Naive thymus-derived CD4-positive, alpha-beta T cell (primary cell): ENCODE measurements at regions not wholly inside any gene's neighbourhood (a gene's known extent, or its start where the extent isn't known, plus 50 kb on each side); places are given as distances from the start of the nearest gene placed in this dataset.

ENCODE experiments used
- ATAC-seq: fragments of 150-1000 bp; cut with Tn5 transposase; 2 replicates; pipeline ENCODE4 v1.10.0; 2021; ENCODE audit warnings: mild to moderate bottlenecking, moderate library complexity
- CTCF ChIA-PET: fragments of 350-600 bp; sonication (Branson Sonifier 250); formaldehyde crosslinking; loops from one replicate; lab custom pipeline; 2021; ENCODE audit warnings: antibody characterized with exemption; lab: Charles Lee
- POLR2A ChIA-PET: fragments of 350-600 bp; sonication (Branson Sonifier 250); formaldehyde crosslinking; loops from one replicate; lab custom pipeline; 2021; ENCODE audit warnings: antibody characterized with exemption, inconsistent platforms; lab: Charles Lee
- DNase-seq, 9 donors: peaks; one replicate each; pipeline versions ENCODE4 v3.0.0 to v3.0.0-alpha.2; 2020 to 2022; ENCODE audit warnings: mixed read lengths in 1 of 9
- H3K27ac ChIP-seq: one replicate; pipeline ENCODE4 v1.7.0; 2013; ENCODE audit warnings: mild to moderate bottlenecking, low read depth, low read length, moderate library complexity
- H3K27me3 ChIP-seq, 2 donors: one replicate each; pipeline ENCODE4 v1.7.0; 2013; ENCODE audit warnings: low read length in 2 of 2, mild to moderate bottlenecking in 2 of 2, moderate library complexity in 2 of 2; ENCODE audit not compliant: control insufficient read depth in 2 of 2, insufficient read depth in 2 of 2
- H3K36me3 ChIP-seq, 3 experiments: 1 replicate in 2 of 3; 2 replicates in 1 of 3; pipeline ENCODE4 v1.7.0; 2013; ENCODE audit warnings: low read length in 3 of 3, mild to moderate bottlenecking in 3 of 3, moderate library complexity in 1 of 3; ENCODE audit not compliant: insufficient read depth in 3 of 3, control insufficient read depth in 2 of 3
- H3K4me1 ChIP-seq, 2 donors: one replicate each; pipeline ENCODE4 v1.7.0; 2013; ENCODE audit warnings: low read length in 2 of 2, mild to moderate bottlenecking in 2 of 2, moderate library complexity in 1 of 2; ENCODE audit not compliant: control insufficient read depth in 2 of 2, insufficient read depth in 2 of 2
- H3K4me3 ChIP-seq: 2 replicates; pipeline ENCODE4 v1.7.0; 2013; ENCODE audit warnings: mild to moderate bottlenecking, low read length
- H3K9me3 ChIP-seq, 3 experiments: 1 replicate in 2 of 3; 2 replicates in 1 of 3; pipeline ENCODE4 v1.7.0; 2013; ENCODE audit warnings: low read length in 3 of 3; ENCODE audit not compliant: control insufficient read depth in 2 of 3
- H3K27ac Mint-ChIP-seq, 9 donors: one replicate each; pipeline ENCODE4 v1.8.0; 2020 to 2022; ENCODE audit warnings: mixed read lengths in 9 of 9, mild to moderate bottlenecking in 8 of 9, moderate library complexity in 5 of 9, inconsistent platforms in 2 of 9
- H3K27me3 Mint-ChIP-seq, 5 donors: one replicate each; pipeline ENCODE4 v1.8.0; 2021 to 2022; ENCODE audit warnings: mixed read lengths in 5 of 5, mild to moderate bottlenecking in 1 of 5
- H3K36me3 Mint-ChIP-seq, 5 donors: one replicate each; pipeline ENCODE4 v1.8.0; 2020 to 2022; ENCODE audit warnings: mixed read lengths in 5 of 5, mild to moderate bottlenecking in 3 of 5, inconsistent platforms in 1 of 5
- H3K4me1 Mint-ChIP-seq, 7 donors: one replicate each; pipeline ENCODE4 v1.8.0; 2020 to 2022; ENCODE audit warnings: mixed read lengths in 7 of 7, mild to moderate bottlenecking in 3 of 7, inconsistent platforms in 1 of 7
- H3K4me3 Mint-ChIP-seq, 10 donors: one replicate each; pipeline ENCODE4 v1.8.0; 2020 to 2022; ENCODE audit warnings: mild to moderate bottlenecking in 10 of 10, mixed read lengths in 10 of 10, moderate library complexity in 6 of 10, inconsistent platforms in 2 of 10
- H3K9me3 Mint-ChIP-seq, 11 donors: one replicate each; pipeline ENCODE4 v1.8.0; 2020 to 2022; ENCODE audit warnings: mixed read lengths in 11 of 11, mild to moderate bottlenecking in 4 of 11, inconsistent platforms in 1 of 11, moderate library complexity in 1 of 11
- intact Hi-C, 2 donors: fragments of 100-400 bp; cut with micrococcal nuclease; formaldehyde crosslinking; loops; one replicate each; pipeline ENCODE4 v1.15.1; 2023

GRCh38 chr2:234212534-234212933 is 162.0 kb downstream of the SPP2 start:
- intact Hi-C loops: no loop called here

GRCh38 chr2:234211797-234212196 is 161.3 kb downstream of the SPP2 start:
- ATAC-seq (no peak), DNase-seq (no peak)
- Histone ChIP-seq H3K4me3 (no peak overlapping the region), H3K9me3 (no peaks in the 10 kb centered on the region), H3K36me3 (no peaks in the 10 kb centered on the region), H3K4me1 (peaks cover 9 to 10% of the 10 kb centered on the region in 2 donors), H3K27me3 (no peaks in the 10 kb centered on the region), H3K27ac (no peak overlapping the region)
- Mint-ChIP-seq H3K27ac (peak overlapping the region in 1 of 9 donors; percentile 28), H3K4me1 (peaks cover 7 to 25% (median 20%) of the 10 kb centered on the region in 7 donors), H3K36me3 (peaks cover 0 to 16% (median 4%) of the 10 kb centered on the region in 5 donors), H3K9me3 (peaks cover 0 to 13% (median 2%) of the 10 kb centered on the region in 11 donors), H3K4me3 (no peak overlapping the region), H3K27me3 (peaks cover 0 to 3% (median 0%) of the 10 kb centered on the region in 5 donors)
- POLR2A ChIA-PET: interaction anchor here (1.2 kb wide), 1 partner anchor 14 kb away, joined by 3 read pairs; no protein-coding TSS in a partner anchor
- intact Hi-C loops: no loop called here
- CTCF ChIA-PET: no interaction called here

More at GRCh38 chr2:234212534-234212933, 162.0 kb downstream of the SPP2 start:
- Mint-ChIP-seq H3K36me3 (peaks cover 0 to 13% (median 0%) of the 10 kb centered on the region in 5 donors), H3K9me3 (peaks cover 0 to 9% (median 0%) of the 10 kb centered on the region in 11 donors), H3K4me3 (peak overlapping the region in 1 of 10 donors; percentile 11), H3K4me1 (peaks cover 12 to 33% (median 27%) of the 10 kb centered on the region in 7 donors), H3K27me3 (peaks cover 0 to 3% (median 0%) of the 10 kb centered on the region in 5 donors), H3K27ac (peak overlapping the region in 1 of 9 donors; percentile 28)
- Histone ChIP-seq H3K4me3 (no peak overlapping the region), H3K36me3 (no peaks in the 10 kb centered on the region), H3K27me3 (no peaks in the 10 kb centered on the region), H3K9me3 (no peaks in the 10 kb centered on the region), H3K27ac (no peak overlapping the region), H3K4me1 (peaks cover 16 to 17% of the 10 kb centered on the region in 2 donors)
- CTCF ChIA-PET: no interaction called here
- POLR2A ChIA-PET: interaction anchor here (0.5 kb wide), 1 partner anchor 201 kb away, joined by 3 read pairs; no protein-coding TSS in a partner anchor
- ATAC-seq: no peak
- no peak for DNase-seq

GRCh38 chr2:234206738-234207137 is 156.2 kb downstream of the SPP2 start:
- Mint-ChIP-seq H3K4me3 (no peak overlapping the region), H3K36me3 (peaks cover 5 to 33% (median 10%) of the 10 kb centered on the region in 5 donors), H3K27ac (no peak overlapping the region), H3K9me3 (peaks cover 0 to 45% (median 14%) of the 10 kb centered on the region in 11 donors), H3K4me1 (peaks cover 0 to 3% (median 0%) of the 10 kb centered on the region in 7 donors), H3K27me3 (peaks cover 0 to 3% (median 0%) of the 10 kb centered on the region in 5 donors)
- Histone ChIP-seq H3K27ac (no peak overlapping the region), H3K4me1 (no peaks in the 10 kb centered on the region), H3K36me3 (no peaks in the 10 kb centered on the region), H3K27me3 (no peaks in the 10 kb centered on the region), H3K4me3 (no peak overlapping the region), H3K9me3 (peaks cover 0 to 12% (median 0%) of the 10 kb centered on the region in 3 experiments)
- DNase-seq: no peak
- ATAC-seq: no peak
- intact Hi-C loops: no loop called here
- POLR2A ChIA-PET: no interaction called here
- CTCF ChIA-PET: no interaction called here

GRCh38 chr2:234204480-234204879 is 154.0 kb downstream of the SPP2 start:
- H3K36me3 Mint-ChIP-seq: peaks cover 5 to 29% (median 10%) of the 10 kb centered on the region in 5 donors
- intact Hi-C loops: no loop called here
- CTCF ChIA-PET: interaction anchor here (0.7 kb wide), 1 partner anchor 87 kb away, joined by 3 read pairs; no protein-coding TSS in a partner anchor
- Histone ChIP-seq H3K27ac (no peak overlapping the region), H3K36me3 (no peaks in the 10 kb centered on the region), H3K4me1 (no peaks in the 10 kb centered on the region), H3K27me3 (no peaks in the 10 kb centered on the region), H3K4me3 (no peak overlapping the region), H3K9me3 (peaks cover 0 to 12% (median 0%) of the 10 kb centered on the region in 3 experiments)
- H3K27ac Mint-ChIP-seq: no peak overlapping the region
- no peaks in the 10 kb centered on the region for H3K27me3 Mint-ChIP-seq
- H3K4me3 Mint-ChIP-seq: no peak overlapping the region
- POLR2A ChIA-PET: no interaction called here
- peaks cover 0 to 49% (median 14%) of the 10 kb centered on the region in 11 donors for H3K9me3 Mint-ChIP-seq
- peaks cover 0 to 2% (median 0%) of the 10 kb centered on the region in 7 donors for H3K4me1 Mint-ChIP-seq
- DNase-seq (no peak), ATAC-seq (no peak)

- peaks cover 0 to 4% (median 0%) of the 10 kb centered on the region in 5 donors for H3K27me3 Mint-ChIP-seq
- H3K4me1 Mint-ChIP-seq: peaks cover 0 to 3% (median 0%) of the 10 kb centered on the region in 7 donors
- no peak overlapping the region for H3K4me3 ChIP-seq
- peaks cover 0 to 12% (median 0%) of the 10 kb centered on the region in 3 experiments for H3K9me3 ChIP-seq
- no peaks in the 10 kb centered on the region for H3K4me1 ChIP-seq
- H3K27me3 ChIP-seq: no peaks in the 10 kb centered on the region
- H3K9me3 Mint-ChIP-seq: peaks cover 0 to 49% (median 14%) of the 10 kb centered on the region in 11 donors
- intact Hi-C loops: no loop called here
- H3K4me3 Mint-ChIP-seq: no peak overlapping the region
- peaks cover 5 to 25% (median 10%) of the 10 kb centered on the region in 5 donors for H3K36me3 Mint-ChIP-seq
- ChIA-PET POLR2A (no interaction called here), CTCF (no interaction called here)
- no peak overlapping the region for H3K27ac ChIP-seq
- no peak overlapping the region for H3K27ac Mint-ChIP-seq
- DNase-seq (no peak), ATAC-seq (no peak)
- no peaks in the 10 kb centered on the region for H3K36me3 ChIP-seq
Measured at GRCh38 chr2:234203135-234203984, 152.9 kb downstream of the SPP2 start.

GRCh38 chr2:234202601-234203000 is 152.1 kb downstream of the SPP2 start:
- no peak overlapping the region for H3K4me3 Mint-ChIP-seq
- CTCF ChIA-PET: no interaction called here
- peaks cover 5 to 24% (median 9%) of the 10 kb centered on the region in 5 donors for H3K36me3 Mint-ChIP-seq

More at GRCh38 chr2:234202601-234203000, 152.1 kb downstream of the SPP2 start:
- no peak for DNase-seq
- Mint-ChIP-seq H3K9me3 (peaks cover 0 to 45% (median 14%) of the 10 kb centered on the region in 11 donors), H3K27ac (no peak overlapping the region), H3K4me1 (peaks cover 0 to 4% (median 0%) of the 10 kb centered on the region in 7 donors), H3K27me3 (peaks cover 0 to 7% (median 0%) of the 10 kb centered on the region in 5 donors)
- Histone ChIP-seq H3K27ac (no peak overlapping the region), H3K9me3 (peaks cover 0 to 12% (median 0%) of the 10 kb centered on the region in 3 experiments), H3K4me3 (no peak overlapping the region), H3K36me3 (no peaks in the 10 kb centered on the region), H3K27me3 (no peaks in the 10 kb centered on the region), H3K4me1 (no peaks in the 10 kb centered on the region)
- intact Hi-C loops: no loop called here
- POLR2A ChIA-PET: no interaction called here
- no peak for ATAC-seq
